Stomach smooth muscle (tissue), 2 donors: ENCODE measurements at regions not wholly inside any gene's neighbourhood (a gene's known extent, or its start where the extent isn't known, plus 50 kb on each side); places are given as distances from the start of the nearest gene placed in this dataset.

Experiments
- H3K27ac ChIP-seq: one replicate; pipeline ENCODE4 v1.7.0; 2013; ENCODE audit warnings: mild to moderate bottlenecking, low read length, inconsistent platforms
- H3K27me3 ChIP-seq, 2 donors: one replicate each; pipeline ENCODE4 v1.7.0; 2013; ENCODE audit warnings: low read length in 2 of 2; ENCODE audit not compliant: insufficient read depth in 2 of 2, control insufficient read depth in 1 of 2
- H3K36me3 ChIP-seq, 2 donors: one replicate each; pipeline ENCODE4 v1.7.0; 2013; ENCODE audit warnings: low read length in 2 of 2; ENCODE audit not compliant: control insufficient read depth in 2 of 2, insufficient read depth in 2 of 2
- H3K4me1 ChIP-seq: one replicate; pipeline ENCODE4 v1.7.0; 2013; ENCODE audit warnings: low read length; ENCODE audit not compliant: control insufficient read depth, insufficient read depth
- H3K4me3 ChIP-seq, 2 donors: one replicate each; pipeline ENCODE4 v1.7.0; 2013; ENCODE audit warnings: low read length in 2 of 2
- H3K9ac ChIP-seq, 2 donors: one replicate each; pipeline ENCODE4 v1.7.0; 2013; ENCODE audit warnings: low read length in 2 of 2, mild to moderate bottlenecking in 1 of 2
- H3K9me3 ChIP-seq, 2 donors: one replicate each; pipeline ENCODE4 v1.7.0; 2013; ENCODE audit warnings: low read length in 2 of 2; ENCODE audit not compliant: control insufficient read depth in 2 of 2
- donor health status: healthy.
- donor health status: Pancreatic carcinoma.

- Histone ChIP-seq H3K4me1 (peaks cover 3% of the 10 kb centered on the region), H3K36me3 (no peaks in the 10 kb centered on the region), H3K27ac (no peak overlapping the region), H3K9ac (no peak overlapping the region), H3K9me3 (no peaks in the 10 kb centered on the region), H3K4me3 (no peak overlapping the region), H3K27me3 (no peaks in the 10 kb centered on the region)
Observed at GRCh38 chr3:17840126-17840525, 97.7 kb upstream of the TBC1D5 start.

DNA sequence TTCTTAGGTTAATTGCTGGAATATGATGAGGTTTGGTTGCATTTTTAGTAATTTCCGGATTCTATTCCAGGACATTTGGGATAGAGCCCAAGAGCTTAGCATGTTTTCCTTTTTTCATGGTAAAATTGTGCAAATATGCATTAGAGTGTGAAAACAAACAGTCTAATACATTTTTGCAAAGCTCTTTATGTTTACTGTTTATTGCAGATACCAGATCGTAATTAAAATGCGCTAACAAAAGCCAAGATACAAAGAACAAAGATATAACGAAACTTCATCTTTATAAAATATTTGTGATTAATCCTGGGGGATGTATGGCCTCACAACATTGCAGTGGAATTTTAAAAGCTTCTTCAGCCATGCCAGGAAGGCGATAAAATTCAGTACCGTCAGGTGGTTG lies 94.5 kb upstream of the TBC1D5 start:
- Histone ChIP-seq H3K36me3 (no peaks in the 10 kb centered on the region), H3K4me3 (no peak overlapping the region), H3K9me3 (no peaks in the 10 kb centered on the region), H3K4me1 (peaks cover 3% of the 10 kb centered on the region), H3K27ac (no peak overlapping the region), H3K9ac (no peak overlapping the region), H3K27me3 (no peaks in the 10 kb centered on the region)

- H3K4me3 ChIP-seq, result no peak overlapping the region
- H3K27ac ChIP-seq, result no peak overlapping the region
- H3K9me3 ChIP-seq, result no peaks in the 10 kb centered on the region
- H3K9ac ChIP-seq, result no peak overlapping the region
- no peaks in the 10 kb centered on the region for H3K36me3 ChIP-seq
- H3K27me3 ChIP-seq, result no peaks in the 10 kb centered on the region
- H3K4me1 ChIP-seq, result peaks cover 2% of the 10 kb centered on the region
Observed at GRCh38 chr3:17836092-17836491, 93.7 kb upstream of the TBC1D5 start.

GRCh38 chr3:17833786-17834559 lies 91.5 kb upstream of the TBC1D5 start:
- Histone ChIP-seq H3K4me3 (no peak overlapping the region), H3K36me3 (no peaks in the 10 kb centered on the region), H3K27ac (no peak overlapping the region), H3K9me3 (no peaks in the 10 kb centered on the region), H3K27me3 (no peaks in the 10 kb centered on the region), H3K9ac (no peak overlapping the region), H3K4me1 (no peaks in the 10 kb centered on the region)

- Histone ChIP-seq H3K4me3 (no peak overlapping the region), H3K9ac (no peak overlapping the region)
Observed at GRCh38 chr3:17832016-17832415, 89.6 kb upstream of the TBC1D5 start.

DNA sequence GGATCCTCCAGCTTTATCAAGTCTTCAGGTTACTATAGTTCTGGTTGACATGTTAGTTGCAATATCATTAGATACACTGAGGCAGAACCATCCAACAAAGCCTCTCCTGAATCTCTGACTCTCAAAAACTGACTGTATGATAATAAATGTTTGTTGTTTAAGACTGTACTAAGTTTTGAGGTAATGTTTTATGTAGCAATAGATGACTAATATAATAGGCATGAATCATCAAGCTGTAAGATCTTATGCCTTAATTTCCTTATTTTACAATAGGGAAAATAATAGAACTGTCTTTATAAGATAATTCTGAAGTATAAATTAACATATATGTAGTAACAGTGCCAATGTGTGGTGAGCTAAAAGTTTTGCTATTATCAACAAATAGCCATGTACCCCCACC lies 88.9 kb upstream of the TBC1D5 start:
- H3K9ac ChIP-seq, result no peak overlapping the region
- H3K27ac ChIP-seq, result no peak overlapping the region
- no peaks in the 10 kb centered on the region for H3K9me3 ChIP-seq
- no peak overlapping the region for H3K4me3 ChIP-seq
- no peaks in the 10 kb centered on the region for H3K27me3 ChIP-seq
- H3K4me1 ChIP-seq, result no peaks in the 10 kb centered on the region
- no peaks in the 10 kb centered on the region for H3K36me3 ChIP-seq

More at GRCh38 chr3:17832016-17832415, 89.6 kb upstream of the TBC1D5 start:
- Histone ChIP-seq H3K9me3 (no peaks in the 10 kb centered on the region), H3K36me3 (no peaks in the 10 kb centered on the region), H3K27ac (no peak overlapping the region), H3K4me1 (no peaks in the 10 kb centered on the region), H3K27me3 (no peaks in the 10 kb centered on the region)

GRCh38 chr3:17830788-17831187 lies 88.4 kb upstream of the TBC1D5 start:
- no peaks in the 10 kb centered on the region for H3K36me3 ChIP-seq
- no peak overlapping the region for H3K9ac ChIP-seq
- no peaks in the 10 kb centered on the region for H3K27me3 ChIP-seq
- H3K9me3 ChIP-seq, result no peaks in the 10 kb centered on the region
- no peaks in the 10 kb centered on the region for H3K4me1 ChIP-seq
- no peak overlapping the region for H3K27ac ChIP-seq
- no peak overlapping the region for H3K4me3 ChIP-seq

GRCh38 chr3:17828388-17828787 lies 86.0 kb upstream of the TBC1D5 start:
- Histone ChIP-seq H3K9me3 (no peaks in the 10 kb centered on the region), H3K4me1 (no peaks in the 10 kb centered on the region), H3K36me3 (no peaks in the 10 kb centered on the region), H3K9ac (no peak overlapping the region), H3K4me3 (no peak overlapping the region), H3K27me3 (no peaks in the 10 kb centered on the region), H3K27ac (no peak overlapping the region)

DNA sequence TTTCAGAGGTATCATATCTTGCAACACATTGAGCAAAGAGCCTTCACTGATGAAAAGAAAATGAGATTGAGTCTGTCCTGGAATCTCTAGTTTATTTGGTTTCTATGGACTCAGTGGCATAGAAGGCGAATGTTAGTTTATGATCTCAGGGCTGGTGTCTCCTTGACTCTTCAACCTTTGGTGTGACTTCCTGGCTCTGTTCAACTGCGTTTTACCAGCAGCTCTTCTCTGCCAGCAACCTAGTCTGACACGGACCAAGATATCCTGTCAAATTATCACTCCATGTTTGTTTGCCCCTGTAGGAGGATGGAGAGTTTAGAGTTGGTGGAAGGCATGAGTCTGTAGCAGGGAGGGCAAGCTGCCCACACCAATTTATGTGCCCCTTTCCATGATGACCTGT lies 82.9 kb upstream of the TBC1D5 start:
- Histone ChIP-seq H3K4me1 (no peaks in the 10 kb centered on the region), H3K36me3 (no peaks in the 10 kb centered on the region), H3K27me3 (no peaks in the 10 kb centered on the region), H3K4me3 (no peak overlapping the region), H3K9ac (no peak overlapping the region), H3K27ac (no peak overlapping the region), H3K9me3 (no peaks in the 10 kb centered on the region)

DNA sequence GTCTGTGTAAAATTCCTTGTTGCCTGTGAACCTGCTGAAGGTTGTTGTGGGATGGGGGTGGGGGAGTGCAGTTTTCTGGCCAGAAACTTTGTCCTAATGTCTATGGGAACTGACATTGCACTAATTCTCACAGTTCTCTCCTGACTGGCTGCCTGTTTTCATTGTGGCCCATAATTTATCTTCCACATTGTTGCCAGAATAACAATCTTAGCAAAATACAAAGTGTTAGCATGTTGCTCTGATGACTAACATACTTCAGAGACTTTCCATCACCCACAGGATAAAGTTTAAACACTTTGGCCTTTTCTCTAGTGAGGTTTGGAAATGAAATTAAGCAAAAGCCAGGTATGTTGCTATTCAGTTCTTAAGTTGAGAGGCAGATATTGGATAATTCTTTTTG lies 81.4 kb upstream of the TBC1D5 start:
- H3K27ac ChIP-seq, result no peak overlapping the region
- no peaks in the 10 kb centered on the region for H3K27me3 ChIP-seq
- no peak overlapping the region for H3K9ac ChIP-seq
- H3K4me3 ChIP-seq, result no peak overlapping the region
- no peaks in the 10 kb centered on the region for H3K4me1 ChIP-seq
- H3K36me3 ChIP-seq, result no peaks in the 10 kb centered on the region
- H3K9me3 ChIP-seq, result no peaks in the 10 kb centered on the region

- no peak overlapping the region for H3K27ac ChIP-seq
- H3K4me3 ChIP-seq, result no peak overlapping the region
- H3K27me3 ChIP-seq, result no peaks in the 10 kb centered on the region
- no peaks in the 10 kb centered on the region for H3K9me3 ChIP-seq
- no peak overlapping the region for H3K9ac ChIP-seq
- H3K4me1 ChIP-seq, result no peaks in the 10 kb centered on the region
- H3K36me3 ChIP-seq, result no peaks in the 10 kb centered on the region
Observed at GRCh38 chr3:17823036-17823435, 80.6 kb upstream of the TBC1D5 start.
